Calu3 (cell line): ENCODE measurements at regions not wholly inside any gene's neighbourhood (a gene's known extent, or its start where the extent isn't known, plus 50 kb on each side); places are given as distances from the start of the nearest gene placed in this dataset.

ENCODE experiments used
- BruUV-seq: library from RNA; stranded (reverse); fragments of 400-500 nt; replicated peaks from 2 replicates; lab custom pipeline; 2021; lab: Mats Ljungman, UMichigan
- CTCF ChIA-PET: fragments of 300-600 bp; sonication (Branson Sonifier 250); formaldehyde crosslinking; loops from one replicate; lab custom pipeline; 2022; ENCODE audit warnings: antibody characterized with exemption; lab: Charles Lee
- DNase-seq: peaks from one replicate; pipeline ENCODE4 v3.0.0; 2022
- H3K27ac Mint-ChIP-seq: one replicate; pipeline ENCODE4 v1.8.0; 2022; ENCODE audit warnings: mixed read lengths; ENCODE audit not compliant: unreplicated experiment
- H3K27me3 Mint-ChIP-seq: one replicate; pipeline ENCODE4 v1.8.0; 2022; ENCODE audit warnings: mixed read lengths; ENCODE audit not compliant: unreplicated experiment
- H3K36me3 Mint-ChIP-seq: one replicate; pipeline ENCODE4 v1.8.0; 2022; ENCODE audit warnings: mild to moderate bottlenecking, moderate library complexity, mixed read lengths; ENCODE audit not compliant: insufficient read depth, unreplicated experiment
- H3K4me1 Mint-ChIP-seq: one replicate; pipeline ENCODE4 v1.8.0; 2022; ENCODE audit warnings: mild to moderate bottlenecking, low read depth, mixed read lengths; ENCODE audit not compliant: unreplicated experiment
- H3K4me3 Mint-ChIP-seq: one replicate; pipeline ENCODE4 v1.8.0; 2022; ENCODE audit warnings: mild to moderate bottlenecking, low read depth, moderate library complexity, mixed read lengths; ENCODE audit not compliant: unreplicated experiment
- H3K9me3 Mint-ChIP-seq: one replicate; pipeline ENCODE4 v1.8.0; 2022; ENCODE audit warnings: low read depth, mixed read lengths; ENCODE audit not compliant: unreplicated experiment
- intact Hi-C: fragments of 100-400 bp; cut with micrococcal nuclease; formaldehyde crosslinking; loops from one replicate; pipeline ENCODE4 v1.10.0; 2022; ENCODE audit not compliant: unreplicated experiment
- TF ChIP-seq, protein P1 (sequence below): fragments of 200-600 bp; IDR thresholded peaks from one replicate; pipeline ENCODE4 v1.8.0; 2022; ENCODE audit warnings: antibody characterized with exemption; ENCODE audit not compliant: unreplicated experiment

DNA sequence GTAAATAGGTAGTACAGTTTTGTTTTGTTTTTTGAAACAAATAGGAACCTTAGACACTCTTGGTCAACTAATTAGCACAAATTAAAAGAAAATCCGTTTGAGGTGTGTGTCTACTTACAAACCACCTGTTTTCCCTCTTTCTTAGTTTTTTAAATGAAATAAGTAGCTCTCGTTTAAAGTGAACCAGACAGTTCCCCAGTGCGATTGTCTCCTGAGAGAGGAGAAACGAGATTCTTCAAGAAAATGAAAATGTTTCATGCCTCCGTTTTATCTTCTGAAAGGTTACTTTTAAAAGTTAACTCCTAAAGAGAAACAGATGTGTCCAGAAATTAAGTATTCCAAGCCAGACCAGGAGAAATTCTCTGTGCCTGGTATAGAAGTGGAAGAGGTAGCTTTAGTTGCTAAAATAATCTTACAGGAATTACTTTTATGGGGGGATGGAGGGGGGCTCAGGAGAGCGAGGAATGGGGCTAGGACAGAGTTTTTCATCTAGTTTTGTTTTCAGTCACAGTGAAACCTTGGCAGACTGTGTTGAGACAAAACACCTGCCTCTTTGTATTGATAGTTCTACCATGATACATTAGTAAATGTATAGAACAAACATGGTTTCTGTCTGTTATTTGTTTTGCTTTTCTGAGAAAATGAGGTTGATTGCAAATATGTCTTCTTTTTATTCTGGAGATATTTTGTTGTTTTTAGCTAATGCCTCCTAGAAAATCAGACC is 155.1 kb upstream of the CNTN4 start:
- intact Hi-C loops = no loop called here
- CTCF ChIA-PET = no interaction called here
- Mint-ChIP-seq H3K27me3 (no peaks in the 10 kb centered on the region), H3K4me1 (no peaks in the 10 kb centered on the region), H3K27ac (no peak overlapping the region), H3K4me3 (no peak overlapping the region), H3K9me3 (peaks cover 11% of the 10 kb centered on the region), H3K36me3 (no peaks in the 10 kb centered on the region)
- BruUV-seq = no TSS peak
- TF ChIP-seq, protein P1, sequence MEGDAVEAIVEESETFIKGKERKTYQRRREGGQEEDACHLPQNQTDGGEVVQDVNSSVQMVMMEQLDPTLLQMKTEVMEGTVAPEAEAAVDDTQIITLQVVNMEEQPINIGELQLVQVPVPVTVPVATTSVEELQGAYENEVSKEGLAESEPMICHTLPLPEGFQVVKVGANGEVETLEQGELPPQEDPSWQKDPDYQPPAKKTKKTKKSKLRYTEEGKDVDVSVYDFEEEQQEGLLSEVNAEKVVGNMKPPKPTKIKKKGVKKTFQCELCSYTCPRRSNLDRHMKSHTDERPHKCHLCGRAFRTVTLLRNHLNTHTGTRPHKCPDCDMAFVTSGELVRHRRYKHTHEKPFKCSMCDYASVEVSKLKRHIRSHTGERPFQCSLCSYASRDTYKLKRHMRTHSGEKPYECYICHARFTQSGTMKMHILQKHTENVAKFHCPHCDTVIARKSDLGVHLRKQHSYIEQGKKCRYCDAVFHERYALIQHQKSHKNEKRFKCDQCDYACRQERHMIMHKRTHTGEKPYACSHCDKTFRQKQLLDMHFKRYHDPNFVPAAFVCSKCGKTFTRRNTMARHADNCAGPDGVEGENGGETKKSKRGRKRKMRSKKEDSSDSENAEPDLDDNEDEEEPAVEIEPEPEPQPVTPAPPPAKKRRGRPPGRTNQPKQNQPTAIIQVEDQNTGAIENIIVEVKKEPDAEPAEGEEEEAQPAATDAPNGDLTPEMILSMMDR = no peak
- no peak for DNase-seq

DNA sequence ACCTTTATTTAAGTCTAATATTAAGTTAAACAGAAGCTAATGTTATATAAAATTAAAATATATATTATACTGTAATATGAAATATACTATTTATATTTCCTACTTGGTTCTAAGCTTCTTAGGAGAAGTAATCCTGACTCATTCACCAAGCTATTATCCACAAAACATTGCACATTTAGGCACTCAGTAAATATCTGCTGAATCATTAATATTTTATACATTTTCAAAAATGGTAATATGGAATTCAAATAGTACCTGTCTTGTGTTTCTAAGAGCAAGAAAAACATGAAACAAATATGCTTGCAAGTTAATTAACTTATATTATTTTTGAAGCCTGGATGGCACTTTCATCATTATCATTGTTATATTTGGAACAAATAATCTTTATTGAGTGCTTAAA is 153.0 kb upstream of the CNTN4 start:
- no peaks in the 10 kb centered on the region for H3K27me3 Mint-ChIP-seq
- no peaks in the 10 kb centered on the region for H3K36me3 Mint-ChIP-seq
- H3K27ac Mint-ChIP-seq = no peak overlapping the region
- no peak overlapping the region for H3K4me3 Mint-ChIP-seq
- intact Hi-C loops = no loop called here
- CTCF ChIA-PET = no interaction called here
- no TSS peak for BruUV-seq
- H3K4me1 Mint-ChIP-seq = no peaks in the 10 kb centered on the region
- TF ChIP-seq, protein P1 = no peak
- peaks cover 13% of the 10 kb centered on the region for H3K9me3 Mint-ChIP-seq
- no peak for DNase-seq

DNA sequence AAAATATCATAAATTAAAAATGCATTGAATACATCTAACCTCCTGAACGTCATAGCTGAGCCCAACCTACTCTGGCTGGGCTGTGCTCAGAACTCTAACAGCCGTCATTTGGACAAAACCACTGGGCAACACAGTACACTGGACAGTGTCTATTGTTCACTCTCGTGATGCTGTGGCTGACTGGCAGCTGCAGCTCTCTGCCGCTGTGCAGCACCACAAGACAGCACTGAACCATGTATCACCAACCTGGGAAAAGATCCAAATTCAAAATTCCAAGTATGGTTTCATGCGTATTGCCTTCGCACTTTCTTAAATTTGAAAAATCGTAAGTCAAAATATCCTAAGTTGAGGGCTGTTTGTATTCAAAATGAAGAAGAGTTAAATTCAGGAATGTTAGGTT is 145.1 kb upstream of the CNTN4 start:
- H3K9me3 Mint-ChIP-seq = peaks cover 11% of the 10 kb centered on the region
- CTCF ChIA-PET = no interaction called here
- TF ChIP-seq, protein P1 = no peak

DNA sequence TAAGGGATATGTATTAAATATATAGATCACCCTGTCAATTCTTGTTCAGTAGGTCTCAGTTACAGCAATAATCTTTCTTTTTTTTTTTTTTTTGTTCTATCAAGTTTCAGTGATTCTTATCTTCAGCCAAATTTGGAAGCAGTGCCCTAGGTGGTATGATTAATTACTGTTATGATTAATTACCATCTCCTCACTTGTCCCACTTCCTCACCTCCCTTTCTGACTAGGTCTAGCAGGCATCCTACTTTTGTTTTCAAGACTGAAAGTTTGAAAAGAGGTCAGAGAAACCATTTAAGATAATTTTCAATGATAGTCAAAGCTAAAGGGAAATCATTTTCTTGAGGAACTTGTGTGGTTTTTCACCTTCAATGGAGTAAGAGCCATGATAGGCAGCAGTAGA is 144.0 kb upstream of the CNTN4 start:
- intact Hi-C loops = no loop called here
- Mint-ChIP-seq H3K27me3 (no peaks in the 10 kb centered on the region), H3K4me1 (no peaks in the 10 kb centered on the region), H3K36me3 (no peaks in the 10 kb centered on the region), H3K27ac (no peak overlapping the region), H3K9me3 (peaks cover 15% of the 10 kb centered on the region), H3K4me3 (no peak overlapping the region)
- CTCF ChIA-PET = no interaction called here
- no TSS peak for BruUV-seq
- no peak for DNase-seq
- TF ChIP-seq, protein P1 = no peak

More for the DNA sequence above, 145.1 kb upstream of the CNTN4 start:
- Mint-ChIP-seq H3K27ac (no peak overlapping the region), H3K27me3 (no peaks in the 10 kb centered on the region), H3K4me3 (no peak overlapping the region), H3K36me3 (no peaks in the 10 kb centered on the region), H3K4me1 (no peaks in the 10 kb centered on the region)
- no peak for DNase-seq
- intact Hi-C loops = no loop called here
- no TSS peak for BruUV-seq
